Dedifferentiated amniotic fluid mesenchymal stem cell (primary cell): ENCODE measurements at regions not wholly inside any gene's neighbourhood (a gene's known extent, or its start where the extent isn't known, plus 50 kb on each side); places are given as distances from the start of the nearest gene placed in this dataset.

ENCODE experiments used
- DNase-seq: peaks from one replicate; pipeline ENCODE4 v3.0.0-alpha.2; 2016; ENCODE audit errors: extremely low spot score

DNA sequence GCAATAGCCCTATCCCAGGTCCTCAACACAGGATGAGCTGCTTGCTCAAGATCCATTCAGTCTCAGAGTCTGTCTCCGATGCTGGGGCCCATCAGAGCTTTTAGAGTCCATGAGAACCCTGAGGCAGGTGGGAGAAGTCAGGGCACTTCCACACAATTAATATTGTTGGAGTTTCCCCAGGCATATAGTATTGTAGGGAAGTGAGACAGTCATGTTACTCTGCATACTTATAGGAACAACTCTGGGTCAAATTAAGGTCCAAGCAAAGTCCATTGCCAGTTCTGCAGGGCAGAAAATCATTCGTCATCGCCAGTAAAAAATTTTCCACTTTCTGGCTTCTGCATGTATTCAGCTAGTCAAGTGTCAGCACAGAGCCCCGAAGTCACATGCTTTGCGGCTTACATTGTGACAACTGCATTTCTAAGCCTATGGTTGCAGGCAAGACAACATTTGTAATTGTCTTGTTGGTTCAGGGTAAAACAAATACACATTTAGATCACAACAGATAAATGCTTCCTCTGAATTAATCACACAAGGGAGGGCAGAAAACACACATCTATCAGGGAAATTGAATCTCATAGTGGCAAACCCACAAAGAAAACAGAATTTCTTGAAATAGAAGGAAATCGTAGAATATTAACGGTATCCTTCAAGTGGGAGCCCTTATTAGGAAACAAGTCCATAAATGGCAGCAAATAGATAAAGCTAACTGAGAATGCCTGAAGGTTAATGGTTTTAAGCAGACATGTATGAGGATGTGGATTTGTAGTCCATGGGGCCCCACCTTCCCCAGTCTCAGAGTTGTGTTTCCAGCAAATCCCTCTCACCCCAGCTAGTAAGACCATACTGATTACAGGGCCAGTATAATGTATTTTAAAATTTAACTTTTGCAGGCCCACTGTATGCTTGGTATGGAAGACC lies 412.1 kb upstream of the RASGEF1B start:
- DNase-seq = no peak

DNA sequence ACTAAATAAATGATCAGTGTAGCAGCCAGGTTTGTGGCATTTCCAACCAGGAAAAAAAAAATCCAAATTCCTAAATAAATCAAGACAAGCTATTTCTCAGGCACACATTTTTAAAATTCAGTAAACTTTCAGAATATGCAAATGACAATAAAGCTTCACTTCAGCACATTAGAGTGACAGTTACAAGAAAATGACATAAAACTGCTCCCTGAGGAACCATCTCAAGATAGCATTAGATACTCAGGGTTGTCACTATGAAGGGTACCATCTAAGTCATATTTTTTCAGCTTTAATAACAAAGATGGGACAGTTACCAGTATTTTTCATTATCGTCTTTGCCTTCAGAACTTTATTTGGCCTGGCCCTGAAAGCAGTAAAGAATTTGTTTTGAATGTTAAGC lies 411.3 kb upstream of the RASGEF1B start:
- DNase-seq = no peak

- DNase-seq = no peak
Measured at GRCh38 chr4:81881855-81882621, 410.3 kb upstream of the RASGEF1B start.

- no peak for DNase-seq
Measured at GRCh38 chr4:81876106-81876505, 404.4 kb upstream of the RASGEF1B start.

DNA sequence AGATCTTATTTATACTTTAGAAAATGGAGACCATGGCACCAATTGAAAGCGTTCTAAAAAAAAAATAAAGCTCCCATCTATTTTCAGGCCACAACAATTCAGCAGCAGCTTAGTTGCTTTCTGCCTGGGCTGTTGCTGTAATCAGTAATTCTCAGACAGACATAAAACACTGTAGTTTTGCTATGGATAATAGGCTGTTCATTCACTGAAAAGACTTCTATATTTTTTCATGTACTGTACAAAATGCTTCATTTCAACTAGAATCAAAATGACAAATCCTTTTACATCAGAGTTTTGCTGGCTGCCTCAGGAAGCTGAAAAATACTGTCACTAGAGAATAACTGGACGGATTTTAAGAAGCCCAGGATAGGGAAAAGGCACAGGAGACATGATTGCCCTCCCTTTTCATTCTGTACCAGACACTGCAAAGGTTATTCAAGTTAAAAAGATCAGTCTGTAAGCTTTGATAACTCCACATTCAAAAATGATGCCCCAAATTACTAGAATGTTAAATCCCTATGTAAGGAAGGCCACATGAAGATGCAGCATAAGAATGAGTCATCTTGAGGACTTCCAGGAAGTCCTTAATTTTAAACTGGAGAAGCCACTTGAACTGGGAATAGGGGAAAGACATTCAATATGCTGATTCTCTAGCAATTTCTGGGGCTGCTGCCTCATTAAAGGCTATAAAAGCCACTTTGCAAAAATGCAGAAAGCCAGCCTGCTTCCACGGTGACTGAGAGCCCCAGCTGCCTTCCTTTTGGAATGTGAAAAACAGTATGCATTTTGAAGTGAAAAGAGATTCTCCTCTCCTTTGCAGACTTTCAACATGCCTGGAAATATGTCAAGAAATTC lies 403.2 kb upstream of the RASGEF1B start:
- DNase-seq = no peak

GRCh38 chr4:81870275-81870674 lies 398.6 kb upstream of the RASGEF1B start:
- DNase-seq = no peak

DNA sequence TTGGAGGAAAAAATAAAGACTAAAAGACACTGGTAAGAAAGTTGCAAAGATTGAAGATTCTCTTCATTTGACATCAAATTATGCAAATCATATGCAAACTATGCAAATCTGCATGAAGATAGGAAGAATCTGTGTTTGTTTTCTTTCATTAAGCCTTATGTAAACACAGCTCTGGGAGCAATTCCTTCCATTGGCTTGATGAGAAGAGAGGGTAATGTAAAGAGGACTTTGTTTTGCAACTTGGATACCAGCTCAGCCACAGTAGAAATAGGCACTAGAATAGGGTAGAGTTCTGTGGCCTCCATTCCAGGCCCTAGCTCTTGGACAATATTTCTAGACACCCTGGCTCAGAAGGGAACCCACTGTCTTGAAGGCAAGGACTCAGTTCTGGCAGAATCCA lies 388.4 kb upstream of the RASGEF1B start:
- DNase-seq = no peak

DNA sequence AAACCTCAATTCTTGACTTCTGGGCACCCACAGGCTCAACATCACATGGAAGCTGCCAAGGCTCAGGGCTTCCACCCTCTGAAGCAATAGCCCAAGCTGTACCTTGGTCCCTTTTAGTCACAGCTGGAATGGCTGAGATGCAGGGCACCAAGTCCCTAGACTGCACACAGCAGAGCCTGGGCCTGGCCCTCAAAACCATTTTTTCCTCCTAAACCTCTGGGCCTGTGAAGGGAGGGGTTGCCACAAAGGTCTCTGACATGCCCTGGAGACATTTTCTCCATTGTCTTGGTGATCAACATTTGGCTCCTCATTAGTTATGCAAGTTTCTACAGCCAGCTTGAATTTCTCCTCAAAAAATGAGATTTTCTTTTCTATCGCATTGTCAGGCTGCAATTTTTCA lies 382.7 kb upstream of the RASGEF1B start:
- DNase-seq = no peak

DNA sequence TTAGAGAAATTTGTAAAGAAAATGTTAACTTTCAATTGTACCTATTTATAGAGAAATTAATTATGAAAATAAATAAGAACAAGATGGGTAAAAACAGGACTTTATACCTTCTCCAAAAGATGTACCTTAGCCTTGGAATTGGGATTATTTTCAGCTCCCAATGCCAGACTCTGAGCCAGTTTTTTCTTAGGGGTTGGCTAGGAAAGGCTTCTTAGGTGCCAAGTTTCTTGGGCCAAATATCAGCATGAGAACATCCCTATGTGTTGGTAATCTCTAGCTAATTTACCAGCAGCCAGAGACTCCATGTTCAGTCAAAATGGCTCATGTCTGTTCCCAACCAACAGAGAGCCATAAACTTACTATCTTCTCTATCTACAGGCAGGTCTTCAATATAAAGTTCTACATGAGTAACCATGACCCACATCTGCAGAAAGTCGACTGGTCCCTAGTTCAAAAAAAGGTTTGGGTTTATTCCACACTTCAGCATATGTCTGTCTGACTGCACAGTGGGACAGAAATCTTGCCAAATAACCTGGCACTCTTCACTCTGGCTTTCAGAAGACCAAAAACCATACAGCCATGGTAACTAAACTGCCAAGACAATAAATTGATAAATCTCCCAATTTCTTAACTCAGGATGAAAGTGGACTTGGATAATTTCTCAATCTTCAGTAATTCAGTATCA lies 380.5 kb upstream of the RASGEF1B start:
- DNase-seq = no peak

DNA sequence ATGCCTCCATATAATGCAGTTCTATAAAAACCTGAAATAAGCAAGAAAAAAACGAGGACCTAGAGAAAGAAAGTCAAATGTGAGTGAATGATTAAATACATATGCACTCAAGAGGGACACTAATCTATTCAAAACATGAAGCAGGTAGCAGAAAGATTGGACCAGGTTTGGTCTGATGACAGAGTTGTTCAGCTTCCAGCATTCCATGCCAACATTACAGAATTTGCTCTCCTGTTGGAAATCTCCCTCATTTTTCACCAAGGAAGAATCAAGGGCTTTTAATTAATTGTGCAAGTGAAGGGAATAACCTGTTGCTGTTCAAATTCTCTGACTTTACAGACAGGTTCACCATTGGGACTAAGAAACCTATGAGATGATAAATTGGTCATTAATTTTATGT lies 379.0 kb upstream of the RASGEF1B start:
- DNase-seq = no peak

DNA sequence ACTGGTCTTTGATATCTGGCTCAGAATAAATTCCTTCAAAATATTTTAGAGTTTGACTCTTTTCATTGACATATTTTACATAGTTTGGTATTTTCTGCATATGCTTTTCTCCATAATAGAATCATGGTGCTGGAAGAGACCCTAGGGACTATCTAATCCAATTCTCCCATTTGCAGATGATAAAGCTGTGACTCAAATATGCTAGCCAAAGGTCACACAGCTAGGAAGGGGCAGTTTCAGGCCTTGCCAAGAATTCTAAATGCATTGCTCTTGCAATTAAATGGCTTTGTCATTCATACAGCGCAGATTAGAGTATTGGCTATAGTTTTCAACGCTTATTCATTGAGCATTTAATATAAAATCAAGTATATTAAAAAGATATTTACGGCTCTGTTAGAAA lies 374.1 kb upstream of the RASGEF1B start:
- no peak for DNase-seq

- DNase-seq = no peak
Measured at GRCh38 chr4:81845273-81845672, 373.6 kb upstream of the RASGEF1B start.

DNA sequence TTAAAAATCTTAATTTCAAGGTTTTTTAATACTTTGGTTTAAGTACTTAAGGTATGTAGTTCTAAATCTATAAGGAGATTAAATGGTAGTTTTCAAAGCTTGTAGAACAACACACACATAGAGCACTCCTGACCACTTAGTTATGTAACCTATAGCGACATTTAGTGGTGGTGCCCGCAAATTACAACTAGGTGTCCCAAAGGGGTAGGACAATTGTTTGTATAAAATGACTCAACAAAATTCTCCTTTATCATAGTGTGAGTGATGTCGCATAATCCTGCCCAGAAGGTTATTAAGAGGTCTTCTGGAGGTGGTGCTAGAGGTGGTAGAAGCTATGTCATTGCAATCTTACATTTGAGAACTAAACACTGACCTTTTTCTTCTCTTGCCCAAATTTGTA lies 373.0 kb upstream of the RASGEF1B start:
- DNase-seq = peak; percentile 48

- DNase-seq = no peak
Measured at GRCh38 chr4:81839347-81840042, 367.8 kb upstream of the RASGEF1B start.

GRCh38 chr4:81838586-81838985 lies 366.9 kb upstream of the RASGEF1B start:
- DNase-seq = no peak

- no peak for DNase-seq
Measured at GRCh38 chr4:81836716-81837115, 365.0 kb upstream of the RASGEF1B start.

GRCh38 chr4:81833576-81833975 lies 361.9 kb upstream of the RASGEF1B start:
- no peak for DNase-seq

DNA sequence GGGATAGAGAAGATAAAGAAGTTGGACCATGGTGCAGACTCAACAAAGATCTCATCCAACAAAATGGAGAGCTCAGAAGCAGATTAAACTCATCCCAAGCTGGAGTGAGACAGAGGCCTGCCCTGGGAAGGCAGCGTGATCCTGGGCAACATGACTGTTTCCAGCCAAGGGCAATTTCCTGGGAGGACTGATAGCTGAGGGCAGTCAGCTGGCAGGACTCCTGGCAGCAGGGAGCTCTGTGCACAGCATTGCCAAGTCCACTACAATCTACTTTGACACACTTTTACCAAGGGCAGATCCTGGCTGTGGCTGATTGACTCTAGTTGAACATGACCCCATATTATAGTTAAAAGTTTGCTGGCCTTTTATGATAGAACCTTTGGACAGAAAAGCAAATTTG lies 357.3 kb upstream of the RASGEF1B start:
- no peak for DNase-seq

DNA sequence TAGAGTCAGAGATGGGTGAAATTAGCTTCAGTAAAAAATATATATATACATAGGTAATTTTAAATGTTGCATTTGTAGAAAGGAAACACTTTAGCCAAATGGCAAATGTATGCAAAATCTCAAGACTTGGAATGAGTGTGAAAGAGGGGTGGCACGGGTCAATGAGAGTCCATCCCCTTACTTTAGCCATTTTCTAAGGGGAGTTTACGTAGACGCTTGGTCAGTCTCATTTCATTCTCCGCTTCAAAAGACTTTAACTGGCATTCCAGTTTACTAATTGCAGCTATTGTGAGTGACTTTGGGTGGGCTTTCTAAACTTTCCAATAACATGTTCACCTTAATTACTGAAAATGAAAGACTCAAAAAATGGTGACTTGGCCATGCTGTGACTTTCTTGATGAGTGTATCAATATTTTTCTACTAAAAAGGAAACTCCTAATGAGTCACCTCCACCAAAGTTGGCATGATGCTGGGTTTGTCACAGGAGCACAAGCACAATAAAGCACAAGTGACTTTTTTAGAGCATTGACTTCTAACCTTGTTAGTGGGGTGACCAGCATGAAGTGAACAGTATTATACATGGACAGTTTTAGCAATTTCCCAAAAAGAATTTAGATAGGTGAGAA lies 356.0 kb upstream of the RASGEF1B start:
- no peak for DNase-seq

DNA sequence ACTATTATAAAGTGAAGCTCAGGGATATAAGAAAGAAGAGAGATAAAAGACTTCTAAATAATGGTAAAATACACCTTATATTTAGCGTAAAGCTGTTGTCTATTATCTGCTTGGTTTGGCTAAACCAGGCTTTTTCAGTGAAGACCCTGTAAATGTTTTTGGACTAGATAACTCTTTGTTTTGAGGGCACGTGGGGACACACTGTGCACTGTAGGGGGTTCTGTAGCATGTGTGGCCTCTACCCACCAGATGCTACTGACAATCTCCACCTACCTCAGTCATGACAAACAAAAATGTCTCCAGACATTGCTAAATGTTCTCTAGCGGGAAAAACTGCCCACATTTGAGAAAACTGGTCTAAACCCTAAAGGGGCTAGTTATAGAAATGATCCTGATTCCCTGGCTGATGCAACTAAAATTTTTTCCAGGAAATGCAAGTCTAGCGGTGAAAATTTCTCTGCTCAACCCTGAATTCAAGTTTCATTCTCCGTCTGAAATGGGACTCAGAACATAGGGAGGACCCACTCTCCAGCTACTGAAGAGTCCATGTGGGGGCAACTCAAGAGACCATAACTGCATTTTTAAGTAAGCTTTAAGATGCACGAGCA lies 355.2 kb upstream of the RASGEF1B start:
- DNase-seq = no peak
